Fibroblast of lung (primary cell): ENCODE measurements at regions not wholly inside any gene's neighbourhood (a gene's known extent, or its start where the extent isn't known, plus 50 kb on each side); places are given as distances from the start of the nearest gene placed in this dataset.

ENCODE experiments used
- DNase-seq, 2 donors: peaks; one replicate each; pipeline versions ENCODE4 v3.0.0 to v3.0.0-alpha.2; 2010; ENCODE audit warnings: low read depth in 2 of 2
- H2AFZ ChIP-seq: 2 replicates; pipeline ENCODE4 v1.5.1; 2012; ENCODE audit warnings: low read length, control low read depth, inconsistent platforms
- H3K27ac ChIP-seq: 2 replicates; pipeline ENCODE4 v1.5.1; 2011; ENCODE audit warnings: low read length, control low read depth; ENCODE audit not compliant: insufficient read depth
- H3K27me3 ChIP-seq: 2 replicates; pipeline ENCODE4 v1.5.1; 2011; ENCODE audit warnings: mild to moderate bottlenecking, low read length; ENCODE audit not compliant: control insufficient read depth, insufficient read depth
- H3K36me3 ChIP-seq: 2 replicates; pipeline ENCODE4 v1.5.1; 2011; ENCODE audit warnings: low read length; ENCODE audit not compliant: control insufficient read depth, insufficient read depth
- H3K4me1 ChIP-seq: 2 replicates; pipeline ENCODE4 v1.5.1; 2011; ENCODE audit warnings: low read length; ENCODE audit not compliant: control insufficient read depth, insufficient read depth; ENCODE audit errors: extremely low read depth
- H3K4me2 ChIP-seq: 2 replicates; pipeline ENCODE4 v1.5.1; 2011; ENCODE audit warnings: low read length, control low read depth; ENCODE audit not compliant: insufficient read depth; ENCODE audit errors: extremely low read depth
- H3K4me3 ChIP-seq, 4 experiments: fragments of 200-600 bp in 1 of 4; sonication (generic) in 1 of 4; replicated peaks in 1 of 4; 2 replicates each; pipeline ENCODE4 v1.5.1; 2011 to 2016; ENCODE audit warnings: low read length in 4 of 4, low read depth in 3 of 4, mild to moderate bottlenecking in 3 of 4, control low read depth in 2 of 4, inconsistent platforms in 1 of 4, mixed read lengths in 1 of 4; ENCODE audit not compliant: insufficient read depth in 1 of 4; ENCODE audit errors: control extremely low read depth in 1 of 4
- H3K79me2 ChIP-seq: 2 replicates; pipeline ENCODE4 v1.5.1; 2012; ENCODE audit warnings: mild to moderate bottlenecking, low read length, inconsistent platforms; ENCODE audit not compliant: control insufficient read depth, insufficient read depth
- H3K9ac ChIP-seq: 2 replicates; pipeline ENCODE4 v1.5.1; 2011; ENCODE audit warnings: mild to moderate bottlenecking, low read length, control low read depth; ENCODE audit not compliant: insufficient read depth
- H3K9me3 ChIP-seq: 2 replicates; pipeline ENCODE4 v1.5.1; 2012; ENCODE audit warnings: low read depth, low read length; ENCODE audit not compliant: control insufficient read depth, insufficient read depth
- H4K20me1 ChIP-seq: 2 replicates; pipeline ENCODE4 v1.5.1; 2011; ENCODE audit warnings: low read length; ENCODE audit not compliant: control insufficient read depth, insufficient read depth; ENCODE audit errors: extremely low read depth
- CTCF ChIP-seq, 2 donors: IDR thresholded peaks in 1 of 2; conservative IDR thresholded peaks in 1 of 2; 1 replicate in 1 of 2; 2 replicates in 1 of 2; pipeline ENCODE4 v1.5.1; 2011 to 2012; ENCODE audit warnings: low read length in 2 of 2, control low read depth in 1 of 2, inconsistent platforms in 1 of 2, low read depth in 1 of 2, mild to moderate bottlenecking in 1 of 2
- EZH2 ChIP-seq: IDR thresholded peaks from 2 replicates; pipeline ENCODE4 v1.5.1; 2012; ENCODE audit warnings: low read length, control low read depth, mild to moderate bottlenecking; ENCODE audit errors: missing control alignments

GRCh38 chr5:68771732-68772131, 322.1 kb upstream of the SLC30A5 start:
- Histone ChIP-seq H3K79me2 (no peaks in the 10 kb centered on the region), H3K4me2 (no peak overlapping the region), H3K4me3 (no peak overlapping the region), H3K4me1 (no peaks in the 10 kb centered on the region), H4K20me1 (no peaks in the 10 kb centered on the region), H2AFZ (no peak overlapping the region), H3K27ac (no peak overlapping the region), H3K9ac (no peak overlapping the region), H3K36me3 (no peaks in the 10 kb centered on the region), H3K9me3 (no peaks in the 10 kb centered on the region), H3K27me3 (no peaks in the 10 kb centered on the region)
- no peak for TF ChIP-seq EZH2
- no peak for TF ChIP-seq CTCF (conservative IDR thresholded peaks at IDR 0.05 in 1 of 2, IDR thresholded peaks at IDR 0.05 in 1 of 2; ENCODE audit: low read depth in 1 of 2, low read length in 2 of 2)
- no peak for DNase-seq

GRCh38 chr5:68776381-68776780, 317.4 kb upstream of the SLC30A5 start:
- Histone ChIP-seq H3K4me2 (no peak overlapping the region), H3K4me1 (no peaks in the 10 kb centered on the region), H2AFZ (no peak overlapping the region), H3K27me3 (no peaks in the 10 kb centered on the region), H4K20me1 (no peaks in the 10 kb centered on the region), H3K4me3 (no peak overlapping the region), H3K36me3 (no peaks in the 10 kb centered on the region), H3K9me3 (no peaks in the 10 kb centered on the region), H3K27ac (no peak overlapping the region), H3K9ac (no peak overlapping the region), H3K79me2 (no peaks in the 10 kb centered on the region)
- TF ChIP-seq EZH2 (no peak), CTCF (conservative IDR thresholded peaks at IDR 0.05 in 1 of 2, IDR thresholded peaks at IDR 0.05 in 1 of 2; ENCODE audit: low read depth in 1 of 2, low read length in 2 of 2) (no peak)
- DNase-seq = no peak

- Histone ChIP-seq H3K4me2 (no peak overlapping the region), H3K9ac (no peak overlapping the region), H3K4me1 (no peaks in the 10 kb centered on the region), H3K27ac (no peak overlapping the region), H3K4me3 (no peak overlapping the region), H3K9me3 (no peaks in the 10 kb centered on the region), H3K36me3 (no peaks in the 10 kb centered on the region), H2AFZ (no peak overlapping the region), H4K20me1 (no peaks in the 10 kb centered on the region), H3K79me2 (no peaks in the 10 kb centered on the region), H3K27me3 (no peaks in the 10 kb centered on the region)
- DNase-seq = no peak
- TF ChIP-seq EZH2 = no peak
Observed at GRCh38 chr5:68777135-68777534, 316.7 kb upstream of the SLC30A5 start.
